Mucosa of stomach (tissue), 1 donor: ENCODE measurements at regions not wholly inside any gene's neighbourhood (a gene's known extent, or its start where the extent isn't known, plus 50 kb on each side); places are given as distances from the start of the nearest gene placed in this dataset.

Experiments
- H3K27me3 ChIP-seq: one replicate; pipeline ENCODE4 v1.7.0; 2013; ENCODE audit warnings: mild to moderate bottlenecking, low read length; ENCODE audit not compliant: control insufficient read depth, insufficient read depth
- H3K36me3 ChIP-seq: one replicate; pipeline ENCODE4 v1.7.0; 2013; ENCODE audit warnings: low read length; ENCODE audit not compliant: control insufficient read depth, insufficient read depth
- H3K4me1 ChIP-seq: one replicate; pipeline ENCODE4 v1.7.0; 2013; ENCODE audit warnings: mild to moderate bottlenecking, low read length; ENCODE audit not compliant: control insufficient read depth, insufficient read depth
- H3K4me3 ChIP-seq: one replicate; pipeline ENCODE4 v1.7.0; 2013; ENCODE audit warnings: low read length
- H3K9ac ChIP-seq: one replicate; pipeline ENCODE4 v1.7.0; 2013; ENCODE audit warnings: mild to moderate bottlenecking, low read length, moderate library complexity
- H3K9me3 ChIP-seq: one replicate; pipeline ENCODE4 v1.7.0; 2013; ENCODE audit warnings: mild to moderate bottlenecking, low read length, moderate library complexity; ENCODE audit not compliant: control insufficient read depth
- donor health status: Pancreatic carcinoma.

GRCh38 chr10:2144584-2144983 lies 407.3 kb upstream of the ADARB2 start:
- H3K9me3 ChIP-seq = no peaks in the 10 kb centered on the region
- H3K4me1 ChIP-seq = no peaks in the 10 kb centered on the region
- H3K9ac ChIP-seq = no peak overlapping the region
- no peaks in the 10 kb centered on the region for H3K27me3 ChIP-seq
- no peaks in the 10 kb centered on the region for H3K36me3 ChIP-seq
- H3K4me3 ChIP-seq = no peak overlapping the region

DNA sequence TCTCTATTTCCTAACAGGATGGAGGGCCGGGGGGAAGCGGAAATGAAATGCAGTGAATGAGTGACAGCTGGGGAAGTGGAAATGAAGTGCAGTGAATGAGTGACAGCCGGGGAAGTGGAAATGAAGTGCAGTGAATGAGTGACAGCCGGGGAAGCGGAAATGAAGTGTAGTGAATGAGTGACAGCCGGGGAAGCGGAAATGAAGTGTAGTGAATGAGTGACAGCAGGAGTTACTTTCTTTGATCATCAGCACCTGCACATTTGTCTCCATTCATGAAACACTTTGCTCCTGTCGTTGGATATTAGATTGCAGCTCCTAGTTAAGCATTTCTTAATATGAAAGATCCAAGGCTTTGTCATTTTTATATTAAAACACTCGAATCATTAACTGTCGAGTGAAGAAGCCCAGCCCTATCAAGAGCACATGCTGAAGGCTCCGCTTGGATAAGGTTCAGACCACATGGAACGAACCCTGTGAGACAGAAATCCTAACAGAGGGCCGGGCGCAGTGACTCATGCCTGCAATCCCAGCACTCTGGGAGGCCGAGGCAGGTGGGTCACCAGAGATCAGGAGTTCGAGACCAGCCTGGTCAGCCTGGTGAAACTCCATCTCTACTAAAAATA lies 406.0 kb upstream of the ADARB2 start:
- Histone ChIP-seq H3K36me3 (no peaks in the 10 kb centered on the region), H3K27me3 (no peaks in the 10 kb centered on the region), H3K4me1 (no peaks in the 10 kb centered on the region), H3K4me3 (no peak overlapping the region), H3K9me3 (no peaks in the 10 kb centered on the region), H3K9ac (no peak overlapping the region)

GRCh38 chr10:2139746-2140145 lies 402.4 kb upstream of the ADARB2 start:
- Histone ChIP-seq H3K36me3 (no peaks in the 10 kb centered on the region), H3K4me1 (no peaks in the 10 kb centered on the region), H3K9ac (no peak overlapping the region), H3K4me3 (no peak overlapping the region), H3K27me3 (no peaks in the 10 kb centered on the region), H3K9me3 (no peaks in the 10 kb centered on the region)

- no peaks in the 10 kb centered on the region for H3K4me1 ChIP-seq
- H3K4me3 ChIP-seq = no peak overlapping the region
- H3K36me3 ChIP-seq = no peaks in the 10 kb centered on the region
- no peaks in the 10 kb centered on the region for H3K27me3 ChIP-seq
- H3K9me3 ChIP-seq = no peaks in the 10 kb centered on the region
- H3K9ac ChIP-seq = no peak overlapping the region
Observed at GRCh38 chr10:2137549-2138174, 400.3 kb upstream of the ADARB2 start.

GRCh38 chr10:2130705-2131305 lies 393.5 kb upstream of the ADARB2 start:
- H3K4me3 ChIP-seq = no peak overlapping the region
- no peaks in the 10 kb centered on the region for H3K9me3 ChIP-seq
- H3K9ac ChIP-seq = no peak overlapping the region
- no peaks in the 10 kb centered on the region for H3K27me3 ChIP-seq
- H3K4me1 ChIP-seq = no peaks in the 10 kb centered on the region
- no peaks in the 10 kb centered on the region for H3K36me3 ChIP-seq

DNA sequence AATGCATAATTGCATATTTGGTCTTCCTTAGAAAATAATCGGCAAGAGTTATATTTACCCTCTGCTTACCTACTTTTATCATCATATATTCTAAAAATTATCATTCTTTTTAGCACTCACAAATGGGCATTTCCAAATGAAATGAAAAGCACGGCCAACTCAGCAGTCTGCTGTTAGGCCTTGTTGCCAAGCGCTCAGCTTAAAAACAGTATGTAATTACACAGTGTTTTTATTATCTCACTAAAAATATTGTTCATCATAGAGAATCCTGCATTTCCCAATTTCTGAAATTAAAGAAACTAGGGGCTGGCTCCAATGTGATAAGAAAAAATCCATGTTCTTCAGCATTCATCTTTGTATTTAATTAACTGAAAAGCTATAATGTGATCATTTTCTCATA lies 391.7 kb upstream of the ADARB2 start:
- Histone ChIP-seq H3K9me3 (no peaks in the 10 kb centered on the region), H3K36me3 (no peaks in the 10 kb centered on the region), H3K4me3 (no peak overlapping the region), H3K27me3 (no peaks in the 10 kb centered on the region), H3K9ac (no peak overlapping the region), H3K4me1 (no peaks in the 10 kb centered on the region)

- Histone ChIP-seq H3K27me3 (no peaks in the 10 kb centered on the region), H3K36me3 (no peaks in the 10 kb centered on the region), H3K9ac (no peak overlapping the region), H3K4me3 (no peak overlapping the region), H3K4me1 (no peaks in the 10 kb centered on the region), H3K9me3 (no peaks in the 10 kb centered on the region)
Observed at GRCh38 chr10:2124135-2124534, 386.8 kb upstream of the ADARB2 start.

DNA sequence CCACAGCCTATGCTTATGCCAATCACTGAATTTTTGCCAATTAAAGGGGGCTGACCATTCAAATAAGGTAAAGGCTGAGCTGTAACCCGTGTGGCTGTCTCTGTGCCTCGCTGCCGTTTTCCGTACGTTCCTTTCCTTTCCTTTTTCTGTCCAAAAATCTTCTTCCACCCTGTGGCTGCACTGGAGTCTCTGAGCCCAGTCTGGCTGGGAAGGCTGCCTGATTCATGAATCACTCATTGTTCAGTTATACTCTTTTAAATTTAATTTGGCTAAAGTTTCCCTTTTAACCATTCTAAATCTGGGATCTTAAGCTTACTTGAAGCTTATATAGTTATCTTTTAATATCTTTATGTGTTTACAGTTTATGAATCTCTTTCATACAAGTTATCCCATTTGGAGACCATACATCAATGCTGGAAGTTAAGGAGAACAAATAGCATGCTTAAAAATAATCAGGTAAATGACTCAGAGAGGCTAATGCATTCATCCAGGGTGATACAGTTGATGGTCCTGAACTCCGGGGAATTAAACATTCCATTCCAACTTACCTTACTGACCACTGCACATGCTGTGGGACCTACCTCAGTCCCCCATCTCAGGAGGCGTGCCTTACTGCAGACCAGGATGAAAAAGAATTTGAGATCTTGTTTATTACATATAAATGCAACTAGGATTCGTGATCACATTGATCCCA lies 385.3 kb upstream of the ADARB2 start:
- H3K4me1 ChIP-seq = no peaks in the 10 kb centered on the region
- H3K4me3 ChIP-seq = no peak overlapping the region
- H3K27me3 ChIP-seq = no peaks in the 10 kb centered on the region
- H3K9me3 ChIP-seq = no peaks in the 10 kb centered on the region
- no peak overlapping the region for H3K9ac ChIP-seq
- H3K36me3 ChIP-seq = no peaks in the 10 kb centered on the region

DNA sequence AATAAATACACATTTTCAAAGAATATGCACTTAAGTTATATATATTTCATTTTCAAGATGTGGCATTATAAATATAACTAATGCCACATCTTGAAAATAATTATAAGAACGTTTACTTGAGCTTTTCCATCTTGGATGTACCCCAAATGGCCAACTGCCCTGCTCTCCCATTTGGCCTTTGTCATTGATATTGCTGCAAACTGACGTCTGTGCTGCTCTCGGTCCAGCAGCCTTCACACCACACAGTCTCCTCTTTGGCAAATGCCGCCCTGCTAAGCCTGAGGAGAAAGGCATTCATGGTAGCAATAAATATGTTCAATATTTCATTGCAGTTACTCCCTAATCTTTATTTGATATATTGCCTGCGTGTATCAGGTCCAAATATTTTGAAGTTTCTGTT lies 384.6 kb upstream of the ADARB2 start:
- Histone ChIP-seq H3K36me3 (no peaks in the 10 kb centered on the region), H3K9ac (no peak overlapping the region), H3K4me1 (no peaks in the 10 kb centered on the region), H3K27me3 (no peaks in the 10 kb centered on the region), H3K9me3 (no peaks in the 10 kb centered on the region), H3K4me3 (no peak overlapping the region)

- H3K27me3 ChIP-seq = no peaks in the 10 kb centered on the region
- no peaks in the 10 kb centered on the region for H3K36me3 ChIP-seq
- no peak overlapping the region for H3K9ac ChIP-seq
- no peak overlapping the region for H3K4me3 ChIP-seq
- no peaks in the 10 kb centered on the region for H3K4me1 ChIP-seq
- H3K9me3 ChIP-seq = no peaks in the 10 kb centered on the region
Observed at GRCh38 chr10:2121315-2121714, 384.0 kb upstream of the ADARB2 start.

GRCh38 chr10:2120746-2121145 lies 383.4 kb upstream of the ADARB2 start:
- Histone ChIP-seq H3K4me1 (no peaks in the 10 kb centered on the region), H3K9ac (no peak overlapping the region)

GRCh38 chr10:2119316-2119715 lies 382.0 kb upstream of the ADARB2 start:
- H3K9me3 ChIP-seq = no peaks in the 10 kb centered on the region
- no peak overlapping the region for H3K9ac ChIP-seq
- no peak overlapping the region for H3K4me3 ChIP-seq
- no peaks in the 10 kb centered on the region for H3K36me3 ChIP-seq
- no peaks in the 10 kb centered on the region for H3K27me3 ChIP-seq
- no peaks in the 10 kb centered on the region for H3K4me1 ChIP-seq

More at GRCh38 chr10:2120746-2121145, 383.4 kb upstream of the ADARB2 start:
- Histone ChIP-seq H3K4me3 (no peak overlapping the region), H3K27me3 (no peaks in the 10 kb centered on the region), H3K36me3 (no peaks in the 10 kb centered on the region), H3K9me3 (no peaks in the 10 kb centered on the region)
